ENCODE measurements at regions not wholly inside any gene's neighbourhood (a gene's known extent, or its start where the extent isn't known, plus 50 kb on each side); places are given as distances from the start of the nearest gene placed in this dataset.

- Histone ChIP-seq H3K27me3 (ENCODE audit: insufficient read depth, insufficient read length) (peaks cover 8% of the 10 kb centered on the region), H3K4me1 (ENCODE audit: insufficient read depth, insufficient read length) (no peaks in the 10 kb centered on the region), H3K4me3 (ENCODE audit: insufficient read length, low read depth) (no peak overlapping the region), H3K9me3 (ENCODE audit: insufficient read depth, low read length) (no peaks in the 10 kb centered on the region), H3K36me3 (ENCODE audit: insufficient read depth, insufficient read length, low read length) (no peaks in the 10 kb centered on the region), H3K9ac (ENCODE audit: insufficient read length, low read depth) (no peak overlapping the region)
- DNase-seq (ENCODE audit: low read depth, low spot score) = no peak
- TF ChIP-seq ZNF274 (IDR thresholded peaks at IDR 0.05; ENCODE audit: low read depth, low read length) (no peak), YY1 (IDR thresholded peaks at IDR 0.05; ENCODE audit: insufficient read depth, insufficient read length) (no peak), SUZ12 (IDR thresholded peaks at IDR 0.05; ENCODE audit: extremely low read depth, insufficient read depth, insufficient read length) (no peak)
Measured at GRCh38 chr16:26762594-26762993, 304.1 kb upstream of the C16orf82 start.

GRCh38 chr16:26765087-26765486 is 301.6 kb upstream of the C16orf82 start:
- Histone ChIP-seq H3K4me1 (ENCODE audit: insufficient read depth, insufficient read length) (no peaks in the 10 kb centered on the region), H3K4me3 (ENCODE audit: insufficient read length, low read depth) (no peak overlapping the region), H3K27me3 (ENCODE audit: insufficient read depth, insufficient read length) (peaks cover 22% of the 10 kb centered on the region), H3K9me3 (ENCODE audit: insufficient read depth, low read length) (no peaks in the 10 kb centered on the region), H3K9ac (ENCODE audit: insufficient read length, low read depth) (no peak overlapping the region), H3K36me3 (ENCODE audit: insufficient read depth, insufficient read length, low read length) (no peaks in the 10 kb centered on the region)
- no peak for DNase-seq (ENCODE audit: low read depth, low spot score)
- no peak for TF ChIP-seq SUZ12 (IDR thresholded peaks at IDR 0.05; ENCODE audit: extremely low read depth, insufficient read depth, insufficient read length)

GRCh38 chr16:26768385-26769010 is 298.2 kb upstream of the C16orf82 start:
- no peaks in the 10 kb centered on the region for H3K9me3 ChIP-seq (ENCODE audit: insufficient read depth, low read length)
- no peak for DNase-seq (ENCODE audit: low read depth, low spot score)
- H3K9ac ChIP-seq (ENCODE audit: insufficient read length, low read depth) = no peak overlapping the region
- no peak overlapping the region for H3K4me3 ChIP-seq (ENCODE audit: insufficient read length, low read depth)
- TF ChIP-seq SUZ12 (IDR thresholded peaks at IDR 0.05; ENCODE audit: extremely low read depth, insufficient read depth, insufficient read length) (no peak), ZNF274 (IDR thresholded peaks at IDR 0.05; ENCODE audit: low read depth, low read length) (no peak), YY1 (IDR thresholded peaks at IDR 0.05; ENCODE audit: insufficient read depth, insufficient read length) (no peak)
- H3K36me3 ChIP-seq (ENCODE audit: insufficient read depth, insufficient read length, low read length) = no peaks in the 10 kb centered on the region
- H3K4me1 ChIP-seq (ENCODE audit: insufficient read depth, insufficient read length) = no peaks in the 10 kb centered on the region
- H3K27me3 ChIP-seq (ENCODE audit: insufficient read depth, insufficient read length) = peaks cover 37% of the 10 kb centered on the region

GRCh38 chr16:26770547-26770946 is 296.2 kb upstream of the C16orf82 start:
- Histone ChIP-seq H3K9me3 (ENCODE audit: insufficient read depth, low read length) (no peaks in the 10 kb centered on the region), H3K4me3 (ENCODE audit: insufficient read length, low read depth) (no peak overlapping the region), H3K4me1 (ENCODE audit: insufficient read depth, insufficient read length) (no peaks in the 10 kb centered on the region), H3K36me3 (ENCODE audit: insufficient read depth, insufficient read length, low read length) (no peaks in the 10 kb centered on the region), H3K9ac (ENCODE audit: insufficient read length, low read depth) (no peak overlapping the region), H3K27me3 (ENCODE audit: insufficient read depth, insufficient read length) (peaks cover 37% of the 10 kb centered on the region)
- no peak for DNase-seq (ENCODE audit: low read depth, low spot score)
- no peak for TF ChIP-seq SUZ12 (IDR thresholded peaks at IDR 0.05; ENCODE audit: extremely low read depth, insufficient read depth, insufficient read length)
- TF ChIP-seq YY1 (IDR thresholded peaks at IDR 0.05; ENCODE audit: insufficient read depth, insufficient read length) = no peak
- no peak for TF ChIP-seq ZNF274 (IDR thresholded peaks at IDR 0.05; ENCODE audit: low read depth, low read length)

- Histone ChIP-seq H3K4me1 (ENCODE audit: insufficient read depth, insufficient read length) (no peaks in the 10 kb centered on the region), H3K4me3 (ENCODE audit: insufficient read length, low read depth) (no peak overlapping the region), H3K36me3 (ENCODE audit: insufficient read depth, insufficient read length, low read length) (no peaks in the 10 kb centered on the region), H3K27me3 (ENCODE audit: insufficient read depth, insufficient read length) (peaks cover 37% of the 10 kb centered on the region), H3K9ac (ENCODE audit: insufficient read length, low read depth) (no peak overlapping the region), H3K9me3 (ENCODE audit: insufficient read depth, low read length) (no peaks in the 10 kb centered on the region)
- no peak for TF ChIP-seq YY1 (IDR thresholded peaks at IDR 0.05; ENCODE audit: insufficient read depth, insufficient read length)
- DNase-seq (ENCODE audit: low read depth, low spot score) = no peak
Measured at GRCh38 chr16:26772503-26772902, 294.2 kb upstream of the C16orf82 start.

GRCh38 chr16:26777821-26778220 is 288.9 kb upstream of the C16orf82 start:
- TF ChIP-seq ZNF274 (IDR thresholded peaks at IDR 0.05; ENCODE audit: low read depth, low read length) (no peak), SUZ12 (IDR thresholded peaks at IDR 0.05; ENCODE audit: extremely low read depth, insufficient read depth, insufficient read length) (no peak), YY1 (IDR thresholded peaks at IDR 0.05; ENCODE audit: insufficient read depth, insufficient read length) (no peak)
- DNase-seq (ENCODE audit: low read depth, low spot score) = no peak
- H3K4me1 ChIP-seq (ENCODE audit: insufficient read depth, insufficient read length) = no peaks in the 10 kb centered on the region
- H3K9me3 ChIP-seq (ENCODE audit: insufficient read depth, low read length) = no peaks in the 10 kb centered on the region
- H3K4me3 ChIP-seq (ENCODE audit: insufficient read length, low read depth) = no peak overlapping the region
- H3K36me3 ChIP-seq (ENCODE audit: insufficient read depth, insufficient read length, low read length) = no peaks in the 10 kb centered on the region
- no peaks in the 10 kb centered on the region for H3K27me3 ChIP-seq (ENCODE audit: insufficient read depth, insufficient read length)
- H3K9ac ChIP-seq (ENCODE audit: insufficient read length, low read depth) = no peak overlapping the region

GRCh38 chr16:26787924-26788323 is 278.8 kb upstream of the C16orf82 start:
- no peak overlapping the region for H3K4me3 ChIP-seq (ENCODE audit: insufficient read length, low read depth)
- H3K9me3 ChIP-seq (ENCODE audit: insufficient read depth, low read length) = 0 out of 2 replicates have a peak, but pooled peaks cover 8% of the 10 kb centered on the region
- TF ChIP-seq YY1 (IDR thresholded peaks at IDR 0.05; ENCODE audit: insufficient read depth, insufficient read length) (no peak), ZNF274 (IDR thresholded peaks at IDR 0.05; ENCODE audit: low read depth, low read length) (no peak), SUZ12 (IDR thresholded peaks at IDR 0.05; ENCODE audit: extremely low read depth, insufficient read depth, insufficient read length) (no peak)
- H3K27me3 ChIP-seq (ENCODE audit: insufficient read depth, insufficient read length) = no peaks in the 10 kb centered on the region
- peak; percentile 20 for DNase-seq (ENCODE audit: low read depth, low spot score)
- H3K4me1 ChIP-seq (ENCODE audit: insufficient read depth, insufficient read length) = no peaks in the 10 kb centered on the region
- H3K36me3 ChIP-seq (ENCODE audit: insufficient read depth, insufficient read length, low read length) = no peaks in the 10 kb centered on the region
- no peak overlapping the region for H3K9ac ChIP-seq (ENCODE audit: insufficient read length, low read depth)

All from NT2/D1 (cell line).